ENCODE measurements at regions not wholly inside any gene's neighbourhood (a gene's known extent, or its start where the extent isn't known, plus 50 kb on each side); places are given as distances from the start of the nearest gene placed in this dataset.

DNA sequence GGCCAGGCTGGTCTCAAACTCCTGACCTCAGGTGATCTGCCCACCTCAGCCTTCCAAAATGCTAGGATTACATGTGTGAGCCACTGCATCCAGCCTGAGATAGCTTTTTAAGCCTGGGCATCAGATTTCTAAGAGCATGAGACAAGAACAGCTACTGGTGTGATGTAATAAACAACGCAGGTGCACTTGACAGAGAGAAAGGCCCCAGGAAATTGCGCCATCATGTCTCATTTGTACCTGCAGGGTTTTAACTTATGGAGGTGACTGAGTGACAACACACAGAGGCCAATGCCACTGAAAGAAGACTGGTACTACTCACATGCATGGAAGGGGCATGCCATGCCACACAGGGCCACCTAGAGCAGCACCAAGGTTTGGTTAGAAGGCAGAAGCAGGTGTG, 209.4 kb downstream of the SP3 start:
- TF ChIP-seq, protein P1, sequence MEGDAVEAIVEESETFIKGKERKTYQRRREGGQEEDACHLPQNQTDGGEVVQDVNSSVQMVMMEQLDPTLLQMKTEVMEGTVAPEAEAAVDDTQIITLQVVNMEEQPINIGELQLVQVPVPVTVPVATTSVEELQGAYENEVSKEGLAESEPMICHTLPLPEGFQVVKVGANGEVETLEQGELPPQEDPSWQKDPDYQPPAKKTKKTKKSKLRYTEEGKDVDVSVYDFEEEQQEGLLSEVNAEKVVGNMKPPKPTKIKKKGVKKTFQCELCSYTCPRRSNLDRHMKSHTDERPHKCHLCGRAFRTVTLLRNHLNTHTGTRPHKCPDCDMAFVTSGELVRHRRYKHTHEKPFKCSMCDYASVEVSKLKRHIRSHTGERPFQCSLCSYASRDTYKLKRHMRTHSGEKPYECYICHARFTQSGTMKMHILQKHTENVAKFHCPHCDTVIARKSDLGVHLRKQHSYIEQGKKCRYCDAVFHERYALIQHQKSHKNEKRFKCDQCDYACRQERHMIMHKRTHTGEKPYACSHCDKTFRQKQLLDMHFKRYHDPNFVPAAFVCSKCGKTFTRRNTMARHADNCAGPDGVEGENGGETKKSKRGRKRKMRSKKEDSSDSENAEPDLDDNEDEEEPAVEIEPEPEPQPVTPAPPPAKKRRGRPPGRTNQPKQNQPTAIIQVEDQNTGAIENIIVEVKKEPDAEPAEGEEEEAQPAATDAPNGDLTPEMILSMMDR (IDR thresholded peaks at IDR 0.05; ENCODE audit: insufficient read depth, low read length, poor library complexity, severe bottlenecking) = no peak

DNA sequence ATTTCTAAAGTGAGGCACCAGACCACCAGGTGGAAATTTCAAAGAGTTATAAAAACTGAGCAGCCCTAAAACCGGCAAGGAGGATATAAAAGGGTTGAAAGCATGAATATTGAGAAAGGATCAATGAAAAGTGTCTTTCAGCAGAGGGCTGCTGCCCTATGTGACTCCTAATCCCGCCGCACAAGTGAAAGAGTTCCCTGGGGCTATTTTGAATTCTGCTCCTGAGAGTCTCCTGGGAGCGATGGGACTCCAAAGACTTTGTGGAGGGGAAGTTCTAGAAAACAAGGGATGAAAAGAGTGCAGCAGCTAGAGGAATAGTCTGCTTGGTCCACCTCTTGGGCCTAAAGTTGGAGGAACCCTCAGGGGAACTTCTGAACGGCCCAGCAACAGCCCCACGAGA, 205.2 kb downstream of the SP3 start:
- Histone ChIP-seq H3K27me3 (replicated peaks; ENCODE audit: control insufficient read depth, insufficient read depth, low read length) (no peaks in the 10 kb centered on the region), H3K36me3 (ENCODE audit: control insufficient read depth, insufficient read depth, low read length) (no peaks in the 10 kb centered on the region), H3K4me3 (replicated peaks; ENCODE audit: low read depth, low read length) (no peak overlapping the region)
- TF ChIP-seq, protein P1 (IDR thresholded peaks at IDR 0.05; ENCODE audit: insufficient read depth, low read length, poor library complexity, severe bottlenecking) = no peak
- DNase-seq (ENCODE audit: extremely low read depth, insufficient read length) = no peak

More for the DNA sequence above, 209.4 kb downstream of the SP3 start:
- no peak overlapping the region for H3K4me3 ChIP-seq (replicated peaks; ENCODE audit: low read depth, low read length)
- H3K36me3 ChIP-seq (ENCODE audit: control insufficient read depth, insufficient read depth, low read length) = no peaks in the 10 kb centered on the region
- DNase-seq (ENCODE audit: extremely low read depth, insufficient read length) = no peak
- H3K27me3 ChIP-seq (replicated peaks; ENCODE audit: control insufficient read depth, insufficient read depth, low read length) = 0 out of 2 replicates have a peak, but pooled peaks cover under 1% of the 10 kb centered on the region

DNA sequence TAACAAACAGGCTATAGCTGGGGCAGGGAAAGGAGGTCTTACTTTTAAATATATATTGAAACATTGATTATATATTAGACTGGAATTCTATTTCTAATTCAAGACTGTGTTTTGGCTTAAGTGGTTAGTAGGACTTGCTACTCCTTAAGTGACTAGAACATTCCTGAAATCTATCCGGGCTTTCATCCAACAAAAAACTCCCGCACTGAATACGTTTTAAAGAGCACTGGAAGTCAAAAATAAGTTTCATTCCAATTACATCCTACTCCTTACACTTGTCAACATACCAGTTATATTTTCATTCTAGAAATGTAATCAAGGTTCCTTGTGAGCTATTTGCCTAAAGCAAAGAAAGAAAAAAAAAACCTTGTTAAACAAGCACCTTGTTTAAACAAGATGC, 204.6 kb downstream of the SP3 start:
- H3K4me3 ChIP-seq (replicated peaks; ENCODE audit: low read depth, low read length) = no peak overlapping the region
- no peaks in the 10 kb centered on the region for H3K27me3 ChIP-seq (replicated peaks; ENCODE audit: control insufficient read depth, insufficient read depth, low read length)
- H3K36me3 ChIP-seq (ENCODE audit: control insufficient read depth, insufficient read depth, low read length) = no peaks in the 10 kb centered on the region
- DNase-seq (ENCODE audit: extremely low read depth, insufficient read length) = no peak
- TF ChIP-seq, protein P1 (IDR thresholded peaks at IDR 0.05; ENCODE audit: insufficient read depth, low read length, poor library complexity, severe bottlenecking) = no peak

DNA sequence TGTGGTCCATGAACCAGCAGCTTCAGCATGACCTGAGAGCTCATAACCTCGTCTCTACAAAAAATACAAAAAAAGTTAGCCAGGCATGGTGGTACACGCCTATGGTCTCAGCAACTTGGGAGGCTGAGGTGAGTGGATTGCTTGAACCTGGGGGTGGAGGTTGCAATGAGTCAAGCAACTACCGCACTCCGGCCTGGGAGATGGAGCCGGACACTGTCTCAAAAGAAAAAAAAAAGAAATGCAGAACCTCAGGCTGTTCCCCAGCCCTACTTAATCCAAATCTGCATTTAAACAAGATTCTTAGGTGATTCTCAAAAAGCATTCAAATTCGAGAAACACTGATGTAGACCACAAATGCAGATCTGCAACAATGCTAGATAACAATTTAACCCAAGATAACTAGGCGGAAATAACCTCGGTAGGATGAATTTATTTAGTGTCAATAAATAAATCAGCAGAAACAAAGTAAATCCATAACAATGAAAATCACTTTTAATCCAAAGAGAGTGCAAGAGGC, 203.5 kb downstream of the SP3 start:
- TF ChIP-seq, protein P1 (IDR thresholded peaks at IDR 0.05; ENCODE audit: insufficient read depth, low read length, poor library complexity, severe bottlenecking) = no peak
- no peak overlapping the region for H3K4me3 ChIP-seq (replicated peaks; ENCODE audit: low read depth, low read length)
- DNase-seq (ENCODE audit: extremely low read depth, insufficient read length) = no peak
- no peaks in the 10 kb centered on the region for H3K27me3 ChIP-seq (replicated peaks; ENCODE audit: control insufficient read depth, insufficient read depth, low read length)
- no peaks in the 10 kb centered on the region for H3K36me3 ChIP-seq (ENCODE audit: control insufficient read depth, insufficient read depth, low read length)

DNA sequence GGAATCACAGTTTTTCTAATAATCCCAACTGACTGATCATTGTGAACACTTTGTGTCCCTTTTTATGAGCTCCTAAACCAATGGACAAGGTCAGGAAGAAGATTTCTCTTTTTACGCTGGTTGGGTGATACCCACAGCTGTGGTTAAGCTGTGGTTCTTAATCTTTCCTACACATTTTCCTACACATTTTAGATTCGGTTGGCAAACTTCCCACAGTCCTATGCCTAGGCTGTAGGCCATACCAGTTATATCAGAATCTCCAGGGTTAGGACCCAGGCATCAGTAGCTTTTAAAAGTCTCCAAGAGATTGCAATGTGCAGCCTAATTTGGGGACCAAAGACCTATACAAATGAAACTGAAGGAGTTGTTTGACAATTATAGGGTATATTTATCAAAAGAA, 203.0 kb downstream of the SP3 start:
- no peaks in the 10 kb centered on the region for H3K36me3 ChIP-seq (ENCODE audit: control insufficient read depth, insufficient read depth, low read length)
- TF ChIP-seq, protein P1 (IDR thresholded peaks at IDR 0.05; ENCODE audit: insufficient read depth, low read length, poor library complexity, severe bottlenecking) = no peak
- DNase-seq (ENCODE audit: extremely low read depth, insufficient read length) = no peak
- no peak overlapping the region for H3K4me3 ChIP-seq (replicated peaks; ENCODE audit: low read depth, low read length)
- no peaks in the 10 kb centered on the region; the same call in 1 of the 2 replicates for H3K27me3 ChIP-seq (replicated peaks; ENCODE audit: control insufficient read depth, insufficient read depth, low read length)

DNA sequence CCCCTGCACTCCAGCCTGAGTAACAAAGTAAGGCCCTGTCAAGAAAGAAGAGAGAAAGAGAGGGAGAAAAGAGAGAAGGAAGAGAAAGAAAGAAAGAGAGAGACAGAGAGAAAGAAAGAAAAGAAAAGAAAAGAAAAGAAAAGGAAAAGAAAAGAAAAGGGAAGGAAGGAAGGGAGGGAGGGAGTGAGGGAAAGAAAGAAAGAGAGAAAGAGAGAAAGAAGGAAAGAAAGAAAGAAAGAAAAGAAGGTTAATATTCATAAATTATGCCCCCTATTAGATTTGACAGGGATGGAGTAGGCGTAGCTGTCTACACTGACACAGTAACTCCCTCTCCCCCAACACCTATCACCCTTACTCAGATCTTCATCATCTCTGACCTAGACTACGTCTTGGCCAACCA, 202.3 kb downstream of the SP3 start:
- no peaks in the 10 kb centered on the region; the same call in 1 of the 2 replicates for H3K27me3 ChIP-seq (replicated peaks; ENCODE audit: control insufficient read depth, insufficient read depth, low read length)
- DNase-seq (ENCODE audit: extremely low read depth, insufficient read length) = no peak
- no peak overlapping the region for H3K4me3 ChIP-seq (replicated peaks; ENCODE audit: low read depth, low read length)
- TF ChIP-seq, protein P1 (IDR thresholded peaks at IDR 0.05; ENCODE audit: insufficient read depth, low read length, poor library complexity, severe bottlenecking) = no peak
- no peaks in the 10 kb centered on the region for H3K36me3 ChIP-seq (ENCODE audit: control insufficient read depth, insufficient read depth, low read length)

Measured in GM06990 (cell line).